ENCODE measurements at regions not wholly inside any gene's neighbourhood (a gene's known extent, or its start where the extent isn't known, plus 50 kb on each side); places are given as distances from the start of the nearest gene placed in this dataset.
"Not testable (repeated sequence)": the region's sequence is repeated elsewhere in the genome, so short reads cannot be mapped to it uniquely, and the experiment has no call there.

DNA sequence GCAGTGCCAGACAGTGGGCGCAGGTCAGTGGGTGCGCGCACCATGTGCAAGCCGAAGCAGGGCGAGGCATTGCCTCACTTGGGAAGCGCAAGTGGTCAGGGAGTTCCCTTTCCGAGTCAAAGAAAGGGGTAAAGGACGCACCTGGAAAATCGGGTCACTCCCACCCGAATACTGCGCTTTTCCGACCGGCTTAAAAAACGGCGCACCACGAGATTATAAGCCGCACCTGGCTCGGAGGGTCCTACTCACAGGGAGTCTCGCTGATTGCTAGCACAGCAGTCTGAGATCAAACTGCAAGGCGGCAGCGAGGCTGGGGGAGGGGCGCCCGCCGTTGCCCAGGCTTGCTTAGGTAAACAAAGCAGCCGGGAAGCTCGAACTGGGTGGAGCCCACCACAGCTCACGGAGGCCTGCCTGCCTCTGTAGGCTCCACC is 77.9 kb downstream of the NR4A2 start:
- not testable (repeated sequence) for TF ChIP-seq EZH2 (IDR thresholded peaks at IDR 0.05)
- peak; percentile 27; the same call in 1 of the 2 replicates for TF ChIP-seq POLR2AphosphoS5 (IDR thresholded peaks at IDR 0.05; ENCODE audit: borderline replicate concordance, low read depth, low read length)
